ENCODE measurements at regions not wholly inside any gene's neighbourhood (a gene's known extent, or its start where the extent isn't known, plus 50 kb on each side); places are given as distances from the start of the nearest gene placed in this dataset.

GRCh38 chr2:200161458-200161857, 145.0 kb upstream of the SPATS2L start:
- no peak for ATAC-seq (ENCODE audit: insufficient read depth, low read depth)
- Histone ChIP-seq H3K79me2 (ENCODE audit: insufficient read depth, low read length) (no peaks in the 10 kb centered on the region), H3K9me3 (ENCODE audit: insufficient read depth, low read length, severe bottlenecking) (no peaks in the 10 kb centered on the region), H3K4me2 (ENCODE audit: insufficient read depth, low read length) (no peak overlapping the region), H3K27me3 (ENCODE audit: insufficient read depth, low read length, poor library complexity) (no peaks in the 10 kb centered on the region), H3K9ac (ENCODE audit: low read depth, low read length) (no peak overlapping the region), H4K20me1 (ENCODE audit: insufficient read depth, low read length) (no peaks in the 10 kb centered on the region), H2AFZ (ENCODE audit: low read depth, low read length) (no peak overlapping the region), H3K4me3 (ENCODE audit: low read depth in 1 of 2, low read length in 2 of 2) (no peak overlapping the region), H3K4me1 (ENCODE audit: insufficient read depth, low read length) (no peaks in the 10 kb centered on the region), H3K27ac (ENCODE audit: low read length) (no peak overlapping the region), H3K36me3 (ENCODE audit: insufficient read depth, low read length) (no peaks in the 10 kb centered on the region)
- TF ChIP-seq CTCF (IDR thresholded peaks at IDR 0.05; ENCODE audit: borderline replicate concordance, extremely low read depth, low read length, poor library complexity, severe bottlenecking) (no peak), EZH2 (IDR thresholded peaks at IDR 0.05; ENCODE audit: borderline replicate concordance, low read depth, low read length, severe bottlenecking) (no peak)
- DNase-seq = no peak

GRCh38 chr2:200165687-200166086, 140.8 kb upstream of the SPATS2L start:
- H3K9ac ChIP-seq (ENCODE audit: low read depth, low read length) = no peak overlapping the region
- H3K4me1 ChIP-seq (ENCODE audit: insufficient read depth, low read length) = no peaks in the 10 kb centered on the region
- DNase-seq = no peak
- H3K36me3 ChIP-seq (ENCODE audit: insufficient read depth, low read length) = no peaks in the 10 kb centered on the region
- no peak for ATAC-seq (ENCODE audit: insufficient read depth, low read depth)
- TF ChIP-seq EZH2 (IDR thresholded peaks at IDR 0.05; ENCODE audit: borderline replicate concordance, low read depth, low read length, severe bottlenecking) = no peak
- no peak for TF ChIP-seq CTCF (IDR thresholded peaks at IDR 0.05; ENCODE audit: borderline replicate concordance, extremely low read depth, low read length, poor library complexity, severe bottlenecking)
- H3K27ac ChIP-seq (ENCODE audit: low read length) = no peak overlapping the region
- no peak overlapping the region for H3K4me2 ChIP-seq (ENCODE audit: insufficient read depth, low read length)
- no peaks in the 10 kb centered on the region for H3K9me3 ChIP-seq (ENCODE audit: insufficient read depth, low read length, severe bottlenecking)
- no peak overlapping the region for H3K4me3 ChIP-seq (ENCODE audit: low read depth in 1 of 2, low read length in 2 of 2)
- H4K20me1 ChIP-seq (ENCODE audit: insufficient read depth, low read length) = no peaks in the 10 kb centered on the region
- no peak overlapping the region for H2AFZ ChIP-seq (ENCODE audit: low read depth, low read length)
- H3K27me3 ChIP-seq (ENCODE audit: insufficient read depth, low read length, poor library complexity) = peaks cover 12% of the 10 kb centered on the region
- no peaks in the 10 kb centered on the region for H3K79me2 ChIP-seq (ENCODE audit: insufficient read depth, low read length)

- ATAC-seq (ENCODE audit: insufficient read depth, low read depth) = no peak
- H3K27ac ChIP-seq (ENCODE audit: low read length) = no peak overlapping the region
These were observed 137.6 kb upstream of the SPATS2L start for GRCh38 chr2:200168641-200169555.

More at GRCh38 chr2:200168641-200169555, 137.6 kb upstream of the SPATS2L start:
- no peak overlapping the region for H2AFZ ChIP-seq (ENCODE audit: low read depth, low read length)
- H3K4me3 ChIP-seq (ENCODE audit: low read depth in 1 of 2, low read length in 2 of 2) = no peak overlapping the region
- H3K4me1 ChIP-seq (ENCODE audit: insufficient read depth, low read length) = no peaks in the 10 kb centered on the region
- H3K9ac ChIP-seq (ENCODE audit: low read depth, low read length) = no peak overlapping the region
- no peaks in the 10 kb centered on the region for H4K20me1 ChIP-seq (ENCODE audit: insufficient read depth, low read length)
- TF ChIP-seq EZH2 (IDR thresholded peaks at IDR 0.05; ENCODE audit: borderline replicate concordance, low read depth, low read length, severe bottlenecking) (no peak), CTCF (IDR thresholded peaks at IDR 0.05; ENCODE audit: borderline replicate concordance, extremely low read depth, low read length, poor library complexity, severe bottlenecking) (no peak)
- no peaks in the 10 kb centered on the region for H3K9me3 ChIP-seq (ENCODE audit: insufficient read depth, low read length, severe bottlenecking)
- H3K79me2 ChIP-seq (ENCODE audit: insufficient read depth, low read length) = no peaks in the 10 kb centered on the region
- H3K36me3 ChIP-seq (ENCODE audit: insufficient read depth, low read length) = no peaks in the 10 kb centered on the region
- H3K27me3 ChIP-seq (ENCODE audit: insufficient read depth, low read length, poor library complexity) = peaks cover 12% of the 10 kb centered on the region
- no peak for DNase-seq
- no peak overlapping the region for H3K4me2 ChIP-seq (ENCODE audit: insufficient read depth, low read length)

All from DND-41 (cell line).